HG02884 (cell line): ENCODE measurements at regions not wholly inside any gene's neighbourhood (a gene's known extent, or its start where the extent isn't known, plus 50 kb on each side); places are given as distances from the start of the nearest gene placed in this dataset.

ENCODE experiments used
- ATAC-seq: cut with Tn5 transposase; IDR thresholded peaks from one replicate; pipeline ENCODE4 v1.9.1; 2021; ENCODE audit warnings: mild to moderate bottlenecking, moderate library complexity; ENCODE audit not compliant: unreplicated experiment

DNA sequence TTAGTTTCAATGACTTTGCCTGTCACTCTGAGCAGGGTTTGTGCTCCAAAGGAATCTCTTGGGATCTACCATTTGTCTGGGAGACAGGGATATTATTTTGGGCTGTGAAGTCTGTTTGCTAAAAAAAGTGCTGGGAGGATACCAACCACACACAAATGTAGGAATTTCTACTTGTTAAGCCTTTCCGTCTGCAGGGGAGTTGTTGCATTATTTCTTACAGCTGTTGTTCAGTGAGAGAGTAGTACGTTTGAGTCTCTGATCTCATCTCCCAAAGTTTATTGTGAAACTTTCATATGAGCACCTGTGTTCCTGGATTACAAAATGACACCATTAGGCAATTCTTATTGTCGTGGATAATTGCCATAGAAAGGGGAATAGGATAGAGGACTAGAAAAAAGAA is 78.3 kb upstream of the SEMA6A start:
- no peak for ATAC-seq

DNA sequence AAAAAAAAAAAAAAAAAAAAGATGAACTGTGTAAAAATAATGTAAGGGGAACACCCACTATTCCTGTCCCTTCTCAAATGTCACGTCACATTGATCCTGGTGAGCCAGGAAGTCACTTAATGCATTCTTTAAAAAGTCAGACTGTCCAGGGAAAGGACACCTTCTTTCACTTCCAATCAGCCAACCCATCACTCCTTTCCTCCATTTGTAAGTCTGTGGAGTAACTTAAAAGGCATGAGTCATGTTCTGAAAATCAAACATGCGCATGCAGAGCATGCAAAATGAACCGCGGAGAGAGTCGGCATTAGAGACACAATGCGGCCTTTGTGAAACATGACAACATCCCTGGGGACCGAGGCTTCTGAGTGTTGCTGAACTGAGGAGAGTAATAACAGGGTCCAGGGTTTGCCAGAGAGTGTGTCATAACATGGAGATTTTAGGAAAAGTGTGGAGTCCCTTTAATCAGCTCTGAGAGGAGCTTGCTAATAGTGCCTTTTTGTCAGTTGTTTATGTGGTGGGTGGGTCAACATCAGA is 77.6 kb upstream of the SEMA6A start:
- peak; percentile 83 for ATAC-seq

DNA sequence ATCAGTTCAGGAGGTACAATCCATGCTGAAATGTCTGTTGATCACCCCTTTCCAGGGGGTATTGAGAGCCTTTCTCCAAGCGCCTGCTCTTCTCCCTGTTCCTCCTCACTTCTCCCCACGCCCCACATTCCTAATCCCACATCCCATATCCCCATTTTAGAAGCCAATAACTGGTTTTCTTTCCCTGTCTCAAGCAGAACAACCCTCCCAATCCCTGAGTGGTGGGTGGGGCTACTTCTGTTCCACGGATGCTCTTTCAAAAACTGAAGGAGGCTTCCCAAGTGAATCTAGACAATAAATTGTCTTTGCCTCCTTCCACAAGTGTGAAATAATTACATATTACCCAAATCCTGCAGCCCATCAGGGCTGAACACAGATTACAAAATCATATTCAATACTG is 77.0 kb upstream of the SEMA6A start:
- ATAC-seq, result no peak

DNA sequence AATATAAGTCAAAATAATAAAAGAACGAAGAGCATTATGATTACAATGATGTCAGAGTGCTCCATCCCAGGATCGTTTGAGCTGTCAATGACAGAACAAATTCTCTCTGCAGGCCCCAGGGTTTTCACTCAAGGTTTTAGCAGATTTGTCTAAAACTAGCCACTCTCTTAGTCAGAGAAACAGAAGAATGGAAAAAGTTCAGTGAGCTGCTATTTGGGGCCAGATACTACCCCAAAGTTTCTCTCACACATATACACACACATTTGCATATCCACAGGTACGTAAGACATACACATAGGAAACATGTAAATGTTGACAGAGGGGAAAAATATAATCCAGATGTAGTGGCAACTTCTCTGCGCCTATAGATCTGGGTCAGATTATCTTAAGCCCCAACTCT is 76.3 kb upstream of the SEMA6A start:
- ATAC-seq, result no peak

DNA sequence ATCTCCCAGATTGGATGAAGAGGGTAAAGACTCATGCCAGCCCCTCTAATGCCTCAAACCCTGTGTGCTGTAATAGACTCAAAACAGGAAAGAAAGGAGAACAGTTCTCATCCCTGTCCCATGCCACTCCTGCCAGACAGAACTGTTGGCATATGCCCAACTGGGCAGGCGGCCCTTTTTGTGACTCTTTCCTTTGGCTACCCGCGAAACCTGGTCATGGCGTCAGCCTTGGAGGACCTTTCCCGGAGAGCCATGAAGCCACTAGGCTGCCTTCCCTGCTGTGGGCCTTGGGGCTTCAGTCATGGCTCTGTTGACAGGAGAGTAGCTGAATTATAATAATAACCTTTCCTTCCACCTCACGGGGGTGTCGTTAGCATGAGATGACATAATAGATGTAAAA is 75.9 kb upstream of the SEMA6A start:
- ATAC-seq, result no peak

DNA sequence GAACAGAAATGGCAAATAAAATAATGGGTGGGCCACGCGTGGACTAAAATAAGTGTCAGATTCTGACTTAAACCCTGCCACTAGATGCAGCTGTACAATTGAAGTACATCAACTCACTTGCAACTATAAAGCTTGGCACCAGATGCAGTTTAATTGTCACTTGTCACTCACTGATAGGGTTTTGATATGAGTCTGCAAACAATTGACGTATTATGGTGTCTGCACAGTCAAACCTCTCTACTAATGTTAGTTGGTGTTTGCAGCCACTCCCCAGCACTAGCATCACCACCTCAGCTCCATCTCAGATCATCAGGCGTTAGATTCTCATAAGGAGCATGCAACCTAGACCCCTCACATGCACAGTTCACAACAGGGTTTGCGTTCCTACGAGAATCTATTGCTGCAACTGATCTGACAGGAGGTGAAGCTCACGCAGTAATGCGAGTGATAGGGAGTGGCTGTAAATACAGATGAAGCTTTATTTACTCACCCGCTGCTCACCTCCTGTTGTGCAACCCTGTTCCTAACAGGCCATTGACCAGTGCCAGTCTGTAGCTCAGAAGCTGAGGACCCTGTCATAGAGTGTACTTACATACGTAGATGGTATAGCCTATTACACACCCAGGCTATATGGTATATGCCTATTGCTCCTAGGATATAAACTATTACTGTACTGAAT is 72.1 kb upstream of the SEMA6A start:
- no peak for ATAC-seq

DNA sequence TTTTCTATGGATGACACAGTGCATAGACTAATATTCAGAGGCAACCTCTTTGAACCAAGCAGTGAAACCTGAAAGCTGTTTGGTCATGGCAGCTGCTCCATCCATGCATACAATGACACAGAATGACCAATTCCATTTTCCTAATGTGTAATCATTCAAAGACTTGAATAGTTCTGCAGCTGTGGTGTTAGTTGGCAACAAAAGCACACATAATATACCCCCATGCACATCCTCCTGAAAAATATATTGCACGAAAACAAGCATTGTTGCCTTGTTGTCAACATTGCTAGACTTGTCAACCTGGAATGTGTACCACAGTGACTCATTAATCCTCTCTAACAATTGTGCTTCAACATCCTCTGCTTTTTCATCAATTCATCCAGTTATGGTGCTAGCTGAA is 71.0 kb upstream of the SEMA6A start:
- ATAC-seq, result peak; percentile 84

DNA sequence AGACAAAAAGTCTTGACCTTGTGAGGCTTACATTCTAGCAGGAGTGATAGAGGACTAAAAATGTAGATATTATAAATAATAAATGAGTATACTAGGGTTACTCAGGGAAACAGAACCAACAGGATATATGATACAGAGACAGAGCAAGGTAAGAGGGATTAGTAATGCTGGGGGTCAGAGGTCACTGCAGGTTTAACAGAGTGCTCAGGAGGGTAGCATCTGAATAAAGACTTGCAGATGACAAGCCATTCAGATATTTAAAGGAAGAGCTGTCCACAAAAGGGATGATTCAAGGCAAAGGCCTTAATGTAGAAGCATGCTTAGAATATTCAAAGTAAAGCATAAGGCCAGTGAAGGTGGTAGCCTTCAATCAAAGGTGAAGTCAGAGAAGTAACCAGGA is 65.6 kb upstream of the SEMA6A start:
- no peak for ATAC-seq

DNA sequence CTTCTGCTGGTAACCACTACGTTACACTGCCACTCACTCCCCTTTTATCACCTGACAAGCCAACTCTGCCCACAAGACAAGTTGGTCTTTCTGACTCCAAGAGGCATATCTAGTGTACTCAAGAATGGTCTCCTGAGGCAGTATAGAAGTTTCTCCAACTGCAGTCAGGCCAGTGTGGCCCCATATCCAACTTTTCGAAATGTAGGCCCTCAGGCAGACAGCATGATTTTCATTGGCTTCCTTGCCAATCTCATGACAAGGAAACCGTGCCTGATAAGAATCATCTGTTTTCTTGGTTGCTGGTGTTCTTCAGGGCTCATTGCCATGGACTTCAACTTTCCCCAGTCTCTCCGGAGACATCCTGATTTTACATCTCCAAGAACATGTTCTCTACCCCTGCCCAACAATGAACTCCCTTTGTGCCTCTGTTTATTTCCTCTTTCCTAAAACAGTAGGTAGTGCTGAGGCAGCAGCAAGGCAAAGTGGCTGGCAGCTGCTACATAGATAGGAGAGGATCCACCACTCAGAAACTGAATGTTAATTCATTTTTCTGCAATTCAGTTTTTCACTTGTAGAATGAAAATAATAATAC is 62.6 kb upstream of the SEMA6A start:
- ATAC-seq, result no peak

DNA sequence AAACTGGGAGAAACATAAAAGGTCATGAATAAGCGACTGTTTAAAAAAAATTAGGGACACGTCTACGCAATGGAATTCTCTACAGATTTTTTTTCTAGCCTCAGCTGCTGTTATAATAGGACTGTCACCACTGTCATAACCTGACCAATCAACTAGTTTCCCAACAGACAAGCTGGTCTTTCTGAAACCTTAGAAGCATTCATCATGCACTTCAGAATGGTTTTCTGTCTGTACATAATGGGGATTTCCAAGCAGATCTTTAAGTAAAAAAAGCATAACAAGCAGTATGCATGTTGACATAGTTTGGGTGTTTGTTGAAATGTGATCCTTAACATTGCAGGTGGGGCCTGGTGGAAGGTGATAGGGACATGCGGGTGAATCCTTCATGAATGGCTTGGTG is 58.3 kb upstream of the SEMA6A start:
- ATAC-seq, result peak; percentile 74

DNA sequence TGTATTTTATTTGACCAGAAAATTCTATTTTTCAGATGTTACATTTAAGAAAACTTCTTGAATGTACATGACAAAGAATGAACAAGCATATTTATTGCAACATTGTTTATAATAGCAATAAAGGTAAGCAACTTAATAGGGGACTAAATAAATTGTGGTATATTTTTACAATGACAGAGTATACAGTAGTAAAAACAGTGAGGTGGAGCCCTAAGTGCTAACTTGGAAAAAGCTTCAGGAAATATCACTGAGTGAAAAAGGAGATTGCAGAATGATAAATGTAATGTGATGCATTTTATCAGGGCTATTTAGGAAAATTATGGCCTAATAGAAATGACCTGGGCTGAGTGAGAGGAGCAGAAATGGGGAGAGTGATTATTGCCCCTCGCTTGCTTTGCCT is 56.5 kb upstream of the SEMA6A start:
- no peak for ATAC-seq

DNA sequence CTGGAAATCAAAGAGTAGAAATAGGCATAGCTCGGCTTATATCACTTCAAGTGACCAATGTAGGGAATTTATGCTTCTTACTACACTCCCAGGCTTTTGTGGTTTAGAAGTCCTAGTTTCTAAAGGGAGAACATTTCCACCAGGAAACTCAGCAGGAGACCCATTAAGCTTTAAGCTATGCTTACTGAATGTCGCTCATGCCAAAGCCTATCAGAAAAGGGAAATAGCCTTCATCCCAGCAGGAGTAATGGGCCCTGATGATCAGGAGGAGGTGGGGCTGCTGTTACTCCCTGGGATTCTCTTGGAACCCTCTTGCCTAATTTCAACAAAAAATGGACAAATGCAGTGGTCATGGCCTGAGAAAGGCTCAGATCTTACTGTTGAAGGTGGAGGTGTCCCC is 54.5 kb upstream of the SEMA6A start:
- ATAC-seq, result no peak

DNA sequence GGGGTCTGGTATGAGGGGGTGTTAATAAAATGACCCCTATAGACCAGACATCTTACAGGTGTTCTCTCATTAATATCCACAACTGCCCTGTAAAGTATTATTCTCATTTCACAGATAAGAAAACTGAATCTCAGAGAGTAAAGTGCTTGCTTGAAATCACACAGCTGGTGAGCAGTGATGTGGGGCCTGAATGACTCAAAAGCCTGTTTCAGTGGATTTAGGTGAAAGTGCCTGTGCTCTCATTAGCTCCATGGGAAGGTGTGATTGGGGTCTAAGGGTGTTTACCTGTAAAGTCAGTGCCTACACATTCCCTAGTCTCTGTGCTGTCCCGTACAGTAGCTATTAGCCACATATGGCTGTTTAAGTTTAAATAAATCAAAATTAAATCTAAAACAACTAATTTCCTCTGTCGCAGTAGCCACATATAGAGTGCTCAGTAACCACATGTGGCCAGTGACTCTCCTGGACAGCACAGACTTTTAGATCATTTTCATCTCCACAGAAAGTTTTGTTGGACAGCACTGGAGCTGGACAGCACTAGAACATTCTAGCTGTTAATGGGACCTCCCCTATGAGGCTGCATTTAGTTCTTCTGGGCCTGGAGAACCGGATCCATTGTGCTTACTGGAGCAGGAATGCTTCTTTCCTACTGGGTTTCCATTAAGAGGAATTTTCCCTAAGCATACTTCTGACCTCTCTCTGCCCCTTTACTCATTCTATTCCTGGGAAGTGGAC is 52.5 kb upstream of the SEMA6A start:
- peak; percentile 96 for ATAC-seq

DNA sequence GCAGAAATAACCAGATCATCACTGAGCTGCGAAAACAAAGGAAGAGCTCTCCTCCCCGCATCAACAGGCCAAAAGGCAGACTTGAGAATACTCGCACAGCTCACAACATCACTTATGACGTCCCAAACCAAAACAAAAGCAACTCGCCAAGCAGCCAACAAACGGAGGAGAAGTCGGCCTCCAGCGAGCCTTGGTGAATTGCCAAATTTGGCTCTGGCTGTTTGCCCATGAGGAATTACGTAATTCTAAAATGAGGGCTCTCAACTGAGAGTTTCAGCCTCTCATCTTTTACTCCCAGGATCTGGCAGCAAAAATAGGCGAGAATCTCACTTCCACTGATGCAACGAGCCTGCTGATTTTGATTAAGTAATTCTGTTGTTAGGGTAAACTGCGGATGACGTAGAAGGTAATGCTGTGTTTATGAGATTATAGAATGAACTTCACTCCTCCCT is 51.7 kb upstream of the SEMA6A start:
- ATAC-seq, result no peak
